ENCODE measurements at regions not wholly inside any gene's neighbourhood (a gene's known extent, or its start where the extent isn't known, plus 50 kb on each side); places are given as distances from the start of the nearest gene placed in this dataset.

DNA sequence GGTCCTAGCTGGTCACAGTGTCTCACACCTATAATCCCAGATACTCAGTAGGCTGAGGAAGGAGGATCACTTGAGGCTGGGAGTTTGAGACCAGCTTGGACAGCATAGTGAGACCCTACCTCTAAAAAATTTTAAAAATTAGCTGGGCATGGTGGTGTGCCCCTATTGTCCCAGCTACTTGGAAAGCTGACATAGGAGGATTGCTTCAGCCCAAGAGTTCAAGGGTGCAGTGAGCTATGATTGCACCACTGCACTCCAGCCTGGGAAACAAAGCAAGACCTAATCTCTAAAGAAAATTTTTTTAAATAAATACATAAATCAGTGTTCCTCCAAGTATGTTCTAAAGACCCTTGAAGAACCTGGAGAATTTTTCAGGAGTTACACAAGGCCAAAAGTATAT lies 50.6 kb upstream of the GNAO1 start:
- Histone ChIP-seq H3K27me3 (no peaks in the 10 kb centered on the region), H3K36me3 (no peaks in the 10 kb centered on the region), H3K4me3 (no peak overlapping the region), H3K4me1 (ENCODE audit: low read depth) (no peaks in the 10 kb centered on the region), H3K27ac (no peak overlapping the region), H3K9me3 (ENCODE audit: low read depth) (no peaks in the 10 kb centered on the region)
- TF ChIP-seq, protein P1, sequence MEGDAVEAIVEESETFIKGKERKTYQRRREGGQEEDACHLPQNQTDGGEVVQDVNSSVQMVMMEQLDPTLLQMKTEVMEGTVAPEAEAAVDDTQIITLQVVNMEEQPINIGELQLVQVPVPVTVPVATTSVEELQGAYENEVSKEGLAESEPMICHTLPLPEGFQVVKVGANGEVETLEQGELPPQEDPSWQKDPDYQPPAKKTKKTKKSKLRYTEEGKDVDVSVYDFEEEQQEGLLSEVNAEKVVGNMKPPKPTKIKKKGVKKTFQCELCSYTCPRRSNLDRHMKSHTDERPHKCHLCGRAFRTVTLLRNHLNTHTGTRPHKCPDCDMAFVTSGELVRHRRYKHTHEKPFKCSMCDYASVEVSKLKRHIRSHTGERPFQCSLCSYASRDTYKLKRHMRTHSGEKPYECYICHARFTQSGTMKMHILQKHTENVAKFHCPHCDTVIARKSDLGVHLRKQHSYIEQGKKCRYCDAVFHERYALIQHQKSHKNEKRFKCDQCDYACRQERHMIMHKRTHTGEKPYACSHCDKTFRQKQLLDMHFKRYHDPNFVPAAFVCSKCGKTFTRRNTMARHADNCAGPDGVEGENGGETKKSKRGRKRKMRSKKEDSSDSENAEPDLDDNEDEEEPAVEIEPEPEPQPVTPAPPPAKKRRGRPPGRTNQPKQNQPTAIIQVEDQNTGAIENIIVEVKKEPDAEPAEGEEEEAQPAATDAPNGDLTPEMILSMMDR (IDR thresholded peaks at IDR 0.05; ENCODE audit: low read depth, low read length), result no peak
- no peak for DNase-seq (ENCODE audit: low read depth in 1 of 2, low spot score in 1 of 2)

DNA sequence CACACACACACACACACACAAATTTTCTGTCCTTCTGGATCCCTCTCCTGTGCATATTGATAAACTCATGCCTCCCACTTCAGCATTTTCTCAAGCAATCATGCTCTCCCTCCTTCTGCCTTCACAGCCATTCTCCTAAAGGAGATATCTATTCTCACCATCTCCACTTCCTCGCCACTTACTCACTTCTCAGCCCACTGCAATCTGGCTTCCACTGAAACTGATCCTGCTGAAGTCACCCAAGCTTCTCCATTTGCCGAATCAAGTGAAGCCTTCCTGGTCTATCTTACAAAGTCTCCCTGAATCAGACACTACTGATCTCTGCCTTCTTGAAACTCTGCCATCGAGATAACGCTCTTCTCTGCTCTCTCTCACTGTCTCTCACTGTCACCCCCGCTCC lies 54.0 kb upstream of the GNAO1 start:
- Histone ChIP-seq H3K4me3 (no peak overlapping the region), H3K36me3 (no peaks in the 10 kb centered on the region), H3K9me3 (ENCODE audit: low read depth) (no peaks in the 10 kb centered on the region), H3K27ac (no peak overlapping the region), H3K27me3 (no peaks in the 10 kb centered on the region), H3K4me1 (ENCODE audit: low read depth) (no peaks in the 10 kb centered on the region)
- TF ChIP-seq, protein P1 (IDR thresholded peaks at IDR 0.05; ENCODE audit: low read depth, low read length), result no peak
- no peak for DNase-seq (ENCODE audit: low read depth in 1 of 2, low spot score in 1 of 2)

DNA sequence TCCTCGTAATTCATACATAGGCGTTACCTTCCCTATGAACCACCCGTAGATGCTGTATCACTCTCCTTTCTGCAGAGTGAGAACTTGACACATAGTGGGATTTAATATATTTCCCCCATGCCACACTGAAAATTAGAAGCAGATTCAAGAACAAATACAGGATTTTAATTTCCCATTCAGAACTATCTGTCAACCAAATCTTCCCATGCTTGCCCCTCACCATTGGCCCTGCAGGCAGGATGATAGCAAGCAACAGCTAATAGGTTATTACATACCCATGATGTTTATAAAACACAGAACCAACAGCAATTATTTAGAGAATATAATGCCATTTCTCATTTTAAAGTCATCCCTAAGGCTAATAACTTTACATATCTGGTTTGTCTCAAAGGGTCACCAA lies 55.0 kb upstream of the GNAO1 start:
- Histone ChIP-seq H3K27ac (no peak overlapping the region), H3K36me3 (no peaks in the 10 kb centered on the region), H3K27me3 (no peaks in the 10 kb centered on the region), H3K4me1 (ENCODE audit: low read depth) (no peaks in the 10 kb centered on the region), H3K4me3 (no peak overlapping the region), H3K9me3 (ENCODE audit: low read depth) (no peaks in the 10 kb centered on the region)
- DNase-seq (ENCODE audit: low read depth in 1 of 2, low spot score in 1 of 2), result no peak
- TF ChIP-seq, protein P1 (IDR thresholded peaks at IDR 0.05; ENCODE audit: low read depth, low read length), result no peak

DNA sequence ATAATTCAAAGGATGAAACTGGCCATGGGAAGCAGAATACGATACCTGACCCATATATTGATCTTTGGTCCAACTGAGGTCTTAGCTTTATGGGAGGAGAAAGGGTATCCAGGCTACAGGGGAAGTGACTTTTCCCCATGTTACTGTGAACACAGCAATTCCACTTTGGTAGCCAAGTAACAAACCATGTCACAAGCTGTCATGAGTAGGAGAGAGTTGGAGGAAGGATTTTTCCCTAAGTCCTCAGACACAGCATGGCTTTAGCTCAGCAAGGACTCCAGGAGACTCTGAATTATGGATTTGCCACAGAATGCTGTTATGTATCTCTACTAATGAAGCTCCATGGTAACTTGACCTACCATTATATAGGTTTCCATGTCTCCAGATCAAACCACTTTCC lies 56.5 kb upstream of the GNAO1 start:
- H3K27me3 ChIP-seq, result no peaks in the 10 kb centered on the region
- no peaks in the 10 kb centered on the region for H3K9me3 ChIP-seq (ENCODE audit: low read depth)
- no peak for DNase-seq (ENCODE audit: low read depth in 1 of 2, low spot score in 1 of 2)
- no peak overlapping the region for H3K27ac ChIP-seq
- no peak overlapping the region for H3K4me3 ChIP-seq
- TF ChIP-seq, protein P1 (IDR thresholded peaks at IDR 0.05; ENCODE audit: low read depth, low read length), result no peak
- no peaks in the 10 kb centered on the region for H3K4me1 ChIP-seq (ENCODE audit: low read depth)
- H3K36me3 ChIP-seq, result no peaks in the 10 kb centered on the region

DNA sequence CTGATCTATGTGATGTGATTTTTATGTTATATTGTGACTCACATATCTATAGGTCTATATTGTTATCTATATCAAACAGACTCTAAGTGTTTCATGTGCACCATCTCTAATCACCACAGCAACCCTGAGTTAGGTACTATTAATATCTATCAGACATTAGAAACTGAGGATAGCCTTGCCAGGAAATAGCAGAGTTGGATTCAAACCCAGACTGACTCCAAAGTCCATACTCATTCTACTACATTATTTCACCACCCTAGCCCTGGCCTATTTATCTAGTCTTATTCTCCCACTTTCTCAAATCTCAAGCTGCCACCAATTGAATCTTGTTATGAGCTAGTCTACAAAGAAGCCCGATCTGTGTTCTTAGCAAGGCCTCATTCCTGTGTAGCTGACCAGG lies 65.4 kb upstream of the GNAO1 start:
- Histone ChIP-seq H3K36me3 (no peaks in the 10 kb centered on the region), H3K9me3 (ENCODE audit: low read depth) (no peaks in the 10 kb centered on the region), H3K27me3 (no peaks in the 10 kb centered on the region), H3K4me1 (ENCODE audit: low read depth) (no peaks in the 10 kb centered on the region), H3K4me3 (no peak overlapping the region), H3K27ac (no peak overlapping the region)
- no peak for DNase-seq (ENCODE audit: low read depth in 1 of 2, low spot score in 1 of 2)
- TF ChIP-seq, protein P1 (IDR thresholded peaks at IDR 0.05; ENCODE audit: low read depth, low read length), result no peak

DNA sequence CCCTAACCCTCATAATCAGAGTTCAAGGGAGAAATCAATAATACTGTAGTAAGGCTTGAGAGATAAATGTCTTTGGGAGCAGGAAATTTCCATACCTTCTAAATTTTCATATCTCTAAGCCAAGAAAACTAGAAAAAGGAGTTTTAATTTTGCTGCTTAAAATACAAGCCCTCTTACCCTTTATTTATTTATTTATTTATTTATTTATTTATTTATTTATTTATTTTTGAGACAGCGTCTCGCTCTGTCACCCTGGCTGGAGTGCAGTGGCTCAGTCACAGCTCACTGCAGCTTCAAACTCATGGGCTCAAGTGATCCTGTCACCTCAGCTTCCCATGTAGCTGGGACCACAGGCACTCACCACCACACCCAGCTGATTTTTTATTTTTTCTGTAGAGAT lies 69.0 kb upstream of the GNAO1 start:
- TF ChIP-seq, protein P1 (IDR thresholded peaks at IDR 0.05; ENCODE audit: low read depth, low read length), result no peak
- Histone ChIP-seq H3K27me3 (no peaks in the 10 kb centered on the region), H3K9me3 (ENCODE audit: low read depth) (no peaks in the 10 kb centered on the region), H3K36me3 (no peaks in the 10 kb centered on the region), H3K4me3 (no peak overlapping the region), H3K4me1 (ENCODE audit: low read depth) (no peaks in the 10 kb centered on the region), H3K27ac (no peak overlapping the region)
- DNase-seq (ENCODE audit: low read depth in 1 of 2, low spot score in 1 of 2), result no peak
